CD4-positive, alpha-beta memory T cell (primary cell): ENCODE measurements at regions not wholly inside any gene's neighbourhood (a gene's known extent, or its start where the extent isn't known, plus 50 kb on each side); places are given as distances from the start of the nearest gene placed in this dataset.

Experiments used
- CTCF ChIA-PET: fragments of 350-600 bp; sonication (Branson Sonifier 250); formaldehyde crosslinking; loops from one replicate; lab custom pipeline; 2021; ENCODE audit warnings: inconsistent platforms; ENCODE audit not compliant: partially characterized antibody; lab: Charles Lee
- POLR2A ChIA-PET: fragments of 350-600 bp; sonication (Branson Sonifier 250); formaldehyde crosslinking; loops from one replicate; lab custom pipeline; 2021; ENCODE audit not compliant: partially characterized antibody; lab: Charles Lee
- DNase-seq, 5 donors: peaks; one replicate each; pipeline versions ENCODE4 v3.0.0 to v3.0.0-alpha.2; 2020 to 2022; ENCODE audit warnings: mixed read lengths in 1 of 5
- H3K27ac ChIP-seq: one replicate; pipeline ENCODE4 v1.7.0; 2013; ENCODE audit warnings: low read depth, low read length
- H3K27me3 ChIP-seq: 2 replicates; pipeline ENCODE4 v1.7.0; 2013; ENCODE audit warnings: mild to moderate bottlenecking, low read length, moderate library complexity; ENCODE audit not compliant: insufficient read depth
- H3K36me3 ChIP-seq: 2 replicates; pipeline ENCODE4 v1.7.0; 2013; ENCODE audit warnings: mild to moderate bottlenecking, low read length, moderate library complexity; ENCODE audit not compliant: insufficient read depth
- H3K4me1 ChIP-seq: 2 replicates; pipeline ENCODE4 v1.7.0; 2013; ENCODE audit warnings: mild to moderate bottlenecking, low read length, moderate library complexity; ENCODE audit not compliant: insufficient read depth
- H3K4me3 ChIP-seq, 2 donors: one replicate each; pipeline ENCODE4 v1.7.0; 2013; ENCODE audit warnings: low read length in 2 of 2, mild to moderate bottlenecking in 1 of 2
- H3K9me3 ChIP-seq, 2 donors: one replicate each; pipeline ENCODE4 v1.7.0; 2013; ENCODE audit warnings: low read length in 2 of 2, control low read depth in 1 of 2; ENCODE audit not compliant: control insufficient read depth in 1 of 2
- H3K27ac Mint-ChIP-seq, 7 donors: one replicate each; pipeline ENCODE4 v1.8.0; 2020 to 2021; ENCODE audit warnings: mixed read lengths in 7 of 7, mild to moderate bottlenecking in 6 of 7, inconsistent platforms in 3 of 7, moderate library complexity in 3 of 7
- H3K27me3 Mint-ChIP-seq, 2 donors: one replicate each; pipeline ENCODE4 v1.8.0; 2020 to 2021; ENCODE audit warnings: mixed read lengths in 2 of 2
- H3K36me3 Mint-ChIP-seq, 2 donors: one replicate each; pipeline ENCODE4 v1.8.0; 2020 to 2021; ENCODE audit warnings: mixed read lengths in 2 of 2, inconsistent platforms in 1 of 2, mild to moderate bottlenecking in 1 of 2
- H3K4me1 Mint-ChIP-seq, 4 donors: one replicate each; pipeline ENCODE4 v1.8.0; 2020 to 2021; ENCODE audit warnings: mixed read lengths in 4 of 4, mild to moderate bottlenecking in 1 of 4
- H3K4me3 Mint-ChIP-seq, 8 donors: one replicate each; pipeline ENCODE4 v1.8.0; 2020 to 2021; ENCODE audit warnings: mixed read lengths in 8 of 8, mild to moderate bottlenecking in 7 of 8, moderate library complexity in 6 of 8, inconsistent platforms in 3 of 8
- H3K9me3 Mint-ChIP-seq, 8 donors: one replicate each; pipeline ENCODE4 v1.8.0; 2020 to 2021; ENCODE audit warnings: mixed read lengths in 8 of 8, mild to moderate bottlenecking in 5 of 8, inconsistent platforms in 3 of 8, moderate library complexity in 1 of 8
- intact Hi-C: fragments of 100-400 bp; cut with micrococcal nuclease; formaldehyde crosslinking; loops from one replicate; pipeline ENCODE4 v1.15.1; 2023

GRCh38 chr4:111040904-111041303 is 418.0 kb upstream of the PITX2 start:
- Histone ChIP-seq H3K9me3 (no peaks in the 10 kb centered on the region), H3K27ac (no peak overlapping the region), H3K36me3 (no peaks in the 10 kb centered on the region), H3K4me1 (no peaks in the 10 kb centered on the region), H3K27me3 (no peaks in the 10 kb centered on the region), H3K4me3 (no peak overlapping the region)
- DNase-seq = no peak
- Mint-ChIP-seq H3K9me3 (peaks cover 0 to 3% (median under 1%) of the 10 kb centered on the region in 8 donors), H3K27me3 (no peaks in the 10 kb centered on the region), H3K36me3 (no peaks in the 10 kb centered on the region), H3K4me3 (no peak overlapping the region), H3K27ac (no peak overlapping the region), H3K4me1 (no peaks in the 10 kb centered on the region)
- intact Hi-C loops = no loop called here
- ChIA-PET CTCF (no interaction called here), POLR2A (no interaction called here)

GRCh38 chr4:111043286-111043685 is 420.4 kb upstream of the PITX2 start:
- no peak overlapping the region for H3K27ac ChIP-seq
- Mint-ChIP-seq H3K27ac (no peak overlapping the region), H3K4me3 (no peak overlapping the region), H3K4me1 (no peaks in the 10 kb centered on the region), H3K36me3 (no peaks in the 10 kb centered on the region), H3K27me3 (no peaks in the 10 kb centered on the region), H3K9me3 (peaks cover 0 to 3% (median under 1%) of the 10 kb centered on the region in 8 donors)
- H3K4me1 ChIP-seq = no peaks in the 10 kb centered on the region
- H3K9me3 ChIP-seq = no peaks in the 10 kb centered on the region
- H3K36me3 ChIP-seq = no peaks in the 10 kb centered on the region
- DNase-seq = no peak
- no peaks in the 10 kb centered on the region for H3K27me3 ChIP-seq
- POLR2A ChIA-PET = no interaction called here
- no peak overlapping the region for H3K4me3 ChIP-seq
- intact Hi-C loops = no loop called here
- CTCF ChIA-PET = no interaction called here

GRCh38 chr4:111045992-111046391 is 423.1 kb upstream of the PITX2 start:
- intact Hi-C loops = no loop called here
- Mint-ChIP-seq H3K27me3 (no peaks in the 10 kb centered on the region), H3K4me3 (no peak overlapping the region), H3K36me3 (no peaks in the 10 kb centered on the region), H3K27ac (no peak overlapping the region), H3K4me1 (no peaks in the 10 kb centered on the region), H3K9me3 (peaks cover 2 to 10% (median 5%) of the 10 kb centered on the region in 8 donors)
- no peaks in the 10 kb centered on the region for H3K27me3 ChIP-seq
- POLR2A ChIA-PET = no interaction called here
- no peaks in the 10 kb centered on the region for H3K36me3 ChIP-seq
- H3K4me3 ChIP-seq = no peak overlapping the region
- CTCF ChIA-PET = no interaction called here
- no peaks in the 10 kb centered on the region for H3K4me1 ChIP-seq
- H3K9me3 ChIP-seq = no peaks in the 10 kb centered on the region
- DNase-seq = no peak
- H3K27ac ChIP-seq = no peak overlapping the region

- H3K27me3 ChIP-seq = no peaks in the 10 kb centered on the region
- H3K4me1 Mint-ChIP-seq = no peaks in the 10 kb centered on the region
- no peak for DNase-seq
- POLR2A ChIA-PET = no interaction called here
- H3K9me3 ChIP-seq = no peaks in the 10 kb centered on the region
- H3K4me1 ChIP-seq = no peaks in the 10 kb centered on the region
- CTCF ChIA-PET = no interaction called here
- no peak overlapping the region for H3K4me3 ChIP-seq
- H3K27ac ChIP-seq = no peak overlapping the region
- intact Hi-C loops = no loop called here
- H3K9me3 Mint-ChIP-seq = peaks cover 3 to 15% (median 9%) of the 10 kb centered on the region in 8 donors
- H3K36me3 Mint-ChIP-seq = no peaks in the 10 kb centered on the region
- no peaks in the 10 kb centered on the region for H3K27me3 Mint-ChIP-seq
- no peaks in the 10 kb centered on the region for H3K36me3 ChIP-seq
- no peak overlapping the region for H3K27ac Mint-ChIP-seq
- H3K4me3 Mint-ChIP-seq = no peak overlapping the region
Observed at GRCh38 chr4:111046811-111047210, 423.9 kb upstream of the PITX2 start.

GRCh38 chr4:111048316-111048715 is 425.4 kb upstream of the PITX2 start:
- no peaks in the 10 kb centered on the region for H3K4me1 Mint-ChIP-seq
- no peaks in the 10 kb centered on the region for H3K27me3 ChIP-seq
- H3K9me3 ChIP-seq = no peaks in the 10 kb centered on the region
- intact Hi-C loops = no loop called here
- peaks cover 5 to 19% (median 12%) of the 10 kb centered on the region in 8 donors for H3K9me3 Mint-ChIP-seq
- H3K4me3 ChIP-seq = no peak overlapping the region
- no peaks in the 10 kb centered on the region for H3K27me3 Mint-ChIP-seq
- CTCF ChIA-PET = no interaction called here
- H3K36me3 ChIP-seq = no peaks in the 10 kb centered on the region
- POLR2A ChIA-PET = no interaction called here
- DNase-seq = no peak
- H3K4me1 ChIP-seq = no peaks in the 10 kb centered on the region
- no peak overlapping the region for H3K27ac Mint-ChIP-seq
- no peak overlapping the region for H3K4me3 Mint-ChIP-seq
- H3K27ac ChIP-seq = no peak overlapping the region
- no peaks in the 10 kb centered on the region for H3K36me3 Mint-ChIP-seq

GRCh38 chr4:111064342-111064993 is 441.6 kb upstream of the PITX2 start:
- H3K4me1 ChIP-seq = no peaks in the 10 kb centered on the region
- Mint-ChIP-seq H3K4me1 (no peaks in the 10 kb centered on the region), H3K4me3 (no peak overlapping the region), H3K36me3 (no peaks in the 10 kb centered on the region), H3K27ac (no peak overlapping the region), H3K9me3 (peaks cover 0 to 3% (median 0%) of the 10 kb centered on the region in 8 donors), H3K27me3 (no peaks in the 10 kb centered on the region)
- H3K4me3 ChIP-seq = no peak overlapping the region
- no peak for DNase-seq
- no peaks in the 10 kb centered on the region for H3K27me3 ChIP-seq
- POLR2A ChIA-PET = no interaction called here
- H3K36me3 ChIP-seq = no peaks in the 10 kb centered on the region
- no peak overlapping the region for H3K27ac ChIP-seq
- H3K9me3 ChIP-seq = peaks cover 0 to 5% of the 10 kb centered on the region in 2 donors
- CTCF ChIA-PET = no interaction called here
- intact Hi-C loops = no loop called here

GRCh38 chr4:111066001-111066400 is 443.1 kb upstream of the PITX2 start:
- H3K9me3 Mint-ChIP-seq = peaks cover 0 to 3% (median 0%) of the 10 kb centered on the region in 8 donors
- Histone ChIP-seq H3K27ac (no peak overlapping the region), H3K27me3 (no peaks in the 10 kb centered on the region), H3K36me3 (no peaks in the 10 kb centered on the region), H3K4me3 (no peak overlapping the region), H3K4me1 (no peaks in the 10 kb centered on the region), H3K9me3 (peaks cover 0 to 5% of the 10 kb centered on the region in 2 donors)
- no peak overlapping the region for H3K27ac Mint-ChIP-seq
- DNase-seq = no peak
- no peak overlapping the region for H3K4me3 Mint-ChIP-seq
- intact Hi-C loops = no loop called here
- no peaks in the 10 kb centered on the region for H3K36me3 Mint-ChIP-seq
- no peaks in the 10 kb centered on the region for H3K4me1 Mint-ChIP-seq
- ChIA-PET POLR2A (no interaction called here), CTCF (no interaction called here)
- H3K27me3 Mint-ChIP-seq = no peaks in the 10 kb centered on the region
